ENCODE measurements at regions not wholly inside any gene's neighbourhood (a gene's known extent, or its start where the extent isn't known, plus 50 kb on each side); places are given as distances from the start of the nearest gene placed in this dataset.

DNA sequence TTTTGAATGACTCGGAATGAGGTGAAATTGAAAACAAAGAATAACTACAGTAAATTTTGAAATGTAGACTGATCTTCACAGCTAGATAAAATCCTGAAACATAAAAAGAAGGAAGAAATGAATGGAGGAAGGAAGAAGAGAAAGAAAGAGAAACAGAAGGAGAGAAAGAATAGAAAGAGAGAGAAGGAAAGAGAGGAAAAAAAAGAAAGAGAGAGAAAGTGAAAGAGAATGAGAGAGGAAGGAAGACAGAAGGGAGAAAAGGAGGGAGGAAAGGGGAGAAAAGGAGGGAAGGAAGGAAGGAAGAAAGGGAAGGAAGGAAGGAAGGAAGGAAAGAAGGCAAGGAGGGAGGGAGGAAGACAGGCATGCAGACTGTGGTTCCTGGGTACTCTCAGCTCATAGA is 982.6 kb downstream of the BCL11A start:
- no peak for DNase-seq
- Histone ChIP-seq H3K36me3 (no peaks in the 10 kb centered on the region), H3K27me3 (no peaks in the 10 kb centered on the region), H3K4me3 (no peak overlapping the region), H3K9me3 (no peaks in the 10 kb centered on the region), H3K27ac (no peak overlapping the region), H3K4me1 (peaks cover 0 to 30% (median 13%) of the 10 kb centered on the region in 9 donors)
- TF ChIP-seq, protein P1, sequence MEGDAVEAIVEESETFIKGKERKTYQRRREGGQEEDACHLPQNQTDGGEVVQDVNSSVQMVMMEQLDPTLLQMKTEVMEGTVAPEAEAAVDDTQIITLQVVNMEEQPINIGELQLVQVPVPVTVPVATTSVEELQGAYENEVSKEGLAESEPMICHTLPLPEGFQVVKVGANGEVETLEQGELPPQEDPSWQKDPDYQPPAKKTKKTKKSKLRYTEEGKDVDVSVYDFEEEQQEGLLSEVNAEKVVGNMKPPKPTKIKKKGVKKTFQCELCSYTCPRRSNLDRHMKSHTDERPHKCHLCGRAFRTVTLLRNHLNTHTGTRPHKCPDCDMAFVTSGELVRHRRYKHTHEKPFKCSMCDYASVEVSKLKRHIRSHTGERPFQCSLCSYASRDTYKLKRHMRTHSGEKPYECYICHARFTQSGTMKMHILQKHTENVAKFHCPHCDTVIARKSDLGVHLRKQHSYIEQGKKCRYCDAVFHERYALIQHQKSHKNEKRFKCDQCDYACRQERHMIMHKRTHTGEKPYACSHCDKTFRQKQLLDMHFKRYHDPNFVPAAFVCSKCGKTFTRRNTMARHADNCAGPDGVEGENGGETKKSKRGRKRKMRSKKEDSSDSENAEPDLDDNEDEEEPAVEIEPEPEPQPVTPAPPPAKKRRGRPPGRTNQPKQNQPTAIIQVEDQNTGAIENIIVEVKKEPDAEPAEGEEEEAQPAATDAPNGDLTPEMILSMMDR (IDR thresholded peaks at IDR 0.05), result no peak
- intact Hi-C loops (cut with DNase I), result no loop called here
- ATAC-seq, result no peak
- 98 to 99% methylated on average over 1 of the region's 1 CpG for WGBS, 2 donors

DNA sequence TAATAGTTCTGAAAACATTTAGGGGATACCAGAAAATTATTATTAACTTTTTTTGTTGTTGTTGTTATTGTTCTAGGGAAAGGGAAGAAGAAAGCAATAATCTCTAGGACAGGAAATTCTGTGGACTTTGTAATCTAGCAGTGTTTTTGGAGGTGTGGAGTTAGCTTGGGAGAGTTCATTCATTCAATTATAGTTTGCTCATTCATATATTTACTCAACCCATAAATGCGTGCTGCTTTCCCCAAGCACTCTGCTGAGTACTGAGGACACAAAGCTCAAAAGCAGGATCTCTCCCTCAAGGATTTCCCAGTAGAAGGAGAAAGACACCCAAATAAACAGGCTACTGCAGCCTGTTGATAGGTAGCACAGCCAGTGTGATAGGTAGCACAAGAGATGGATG is 984.3 kb downstream of the BCL11A start:
- H3K4me3 ChIP-seq, result no peak overlapping the region
- no peaks in the 10 kb centered on the region for H3K36me3 ChIP-seq
- TF ChIP-seq, protein P1 (IDR thresholded peaks at IDR 0.05), result no peak
- ATAC-seq, result no peak
- DNase-seq, result no peak
- no peaks in the 10 kb centered on the region for H3K27me3 ChIP-seq
- WGBS, 2 donors, result 90 to 91% methylated on average over 1 of the region's 1 CpG
- intact Hi-C loops (cut with DNase I), result no loop called here
- H3K4me1 ChIP-seq, result peaks cover 0 to 30% (median 13%) of the 10 kb centered on the region in 9 donors
- no peak overlapping the region for H3K27ac ChIP-seq
- no peaks in the 10 kb centered on the region for H3K9me3 ChIP-seq

DNA sequence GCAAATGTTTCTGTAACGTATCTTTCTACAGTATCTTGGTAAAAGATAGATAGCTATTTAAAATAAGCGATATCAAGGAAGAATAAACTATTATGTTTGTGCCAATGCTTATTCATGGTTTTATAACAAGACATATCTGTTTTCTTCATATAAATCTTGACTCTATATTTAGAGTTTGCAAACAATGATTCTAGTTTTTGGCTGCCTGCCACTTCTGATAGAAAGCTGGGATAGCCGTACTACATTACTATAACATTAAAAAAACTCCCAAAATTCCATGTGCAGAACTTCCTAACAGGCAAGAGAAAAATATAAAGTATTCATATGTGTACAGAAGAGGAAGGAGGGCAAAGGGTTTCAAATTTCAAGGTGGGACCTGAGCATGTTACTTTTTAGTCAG is 985.0 kb downstream of the BCL11A start:
- Histone ChIP-seq H3K4me3 (no peak overlapping the region), H3K27me3 (no peaks in the 10 kb centered on the region), H3K36me3 (no peaks in the 10 kb centered on the region), H3K27ac (no peak overlapping the region), H3K4me1 (peaks cover 0 to 30% (median 13%) of the 10 kb centered on the region in 9 donors), H3K9me3 (no peaks in the 10 kb centered on the region)
- WGBS, 2 donors, result 10 to 23% methylated on average over 3 of the region's 3 CpGs
- intact Hi-C loops (cut with DNase I), result no loop called here
- ATAC-seq, result peak in 2 of 8 donors; percentile 42 to 62
- TF ChIP-seq, protein P1 (IDR thresholded peaks at IDR 0.05), result no peak
- DNase-seq, result peak in 1 of 2 donors; percentile 39

DNA sequence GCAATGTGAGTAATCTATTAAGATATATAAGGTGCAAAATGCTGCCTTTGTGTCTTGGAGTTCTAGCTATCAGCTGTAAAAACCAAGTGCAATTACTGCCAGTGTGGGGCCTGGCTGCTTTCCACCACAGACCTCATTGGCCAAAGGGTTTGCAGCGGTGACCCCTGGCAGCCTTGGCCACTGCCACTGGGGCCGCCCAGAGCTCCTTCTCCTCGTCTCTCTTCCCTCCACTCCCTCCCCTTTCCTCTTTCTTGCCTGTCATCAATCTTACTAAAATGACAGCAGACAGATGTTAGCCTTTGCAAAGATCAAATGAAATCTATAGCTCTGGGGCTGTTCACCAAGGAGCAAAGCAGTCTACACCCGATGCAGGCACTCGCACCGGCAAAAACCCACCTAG is 986.3 kb downstream of the BCL11A start:
- intact Hi-C loops (cut with DNase I), result no loop called here
- Histone ChIP-seq H3K9me3 (no peaks in the 10 kb centered on the region), H3K27me3 (no peaks in the 10 kb centered on the region), H3K4me1 (peaks cover 0 to 30% (median 13%) of the 10 kb centered on the region in 9 donors), H3K27ac (no peak overlapping the region), H3K36me3 (no peaks in the 10 kb centered on the region), H3K4me3 (no peak overlapping the region)
- no peak for ATAC-seq
- no peak for DNase-seq
- TF ChIP-seq, protein P1 (IDR thresholded peaks at IDR 0.05), result no peak
- WGBS, 2 donors, result 61 to 62% methylated on average over 6 of the region's 6 CpGs

Measured in heart right ventricle (tissue), 16 donors.